ENCODE measurements at regions not wholly inside any gene's neighbourhood (a gene's known extent, or its start where the extent isn't known, plus 50 kb on each side); places are given as distances from the start of the nearest gene placed in this dataset.

- H3K9me3 ChIP-seq (ENCODE audit: insufficient read depth, low read length, severe bottlenecking): no peaks in the 10 kb centered on the region
- DNase-seq: no peak
Observed at GRCh38 chr2:4272261-4272858, 569.0 kb downstream of the DCDC2C start.

GRCh38 chr2:4278392-4278791 lies 575.0 kb downstream of the DCDC2C start:
- no peak for TF ChIP-seq EZH2 (IDR thresholded peaks at IDR 0.05; ENCODE audit: borderline replicate concordance, low read depth, low read length, severe bottlenecking)
- TF ChIP-seq CTCF (IDR thresholded peaks at IDR 0.05; ENCODE audit: borderline replicate concordance, extremely low read depth, low read length, poor library complexity, severe bottlenecking): no peak
- ATAC-seq (ENCODE audit: insufficient read depth, low read depth): no peak
- H3K4me3 ChIP-seq (ENCODE audit: low read depth in 1 of 2, low read length in 2 of 2): no peak overlapping the region

More at GRCh38 chr2:4272261-4272858, 569.0 kb downstream of the DCDC2C start:
- H3K4me3 ChIP-seq (ENCODE audit: low read depth in 1 of 2, low read length in 2 of 2): no peak overlapping the region
- H3K36me3 ChIP-seq (ENCODE audit: insufficient read depth, low read length): no peaks in the 10 kb centered on the region
- H3K4me1 ChIP-seq (ENCODE audit: insufficient read depth, low read length): no peaks in the 10 kb centered on the region
- H3K27ac ChIP-seq (ENCODE audit: low read length): no peak overlapping the region
- no peak for ATAC-seq (ENCODE audit: insufficient read depth, low read depth)
- H3K79me2 ChIP-seq (ENCODE audit: insufficient read depth, low read length): no peaks in the 10 kb centered on the region
- no peak for TF ChIP-seq CTCF (IDR thresholded peaks at IDR 0.05; ENCODE audit: borderline replicate concordance, extremely low read depth, low read length, poor library complexity, severe bottlenecking)
- no peak for TF ChIP-seq EZH2 (IDR thresholded peaks at IDR 0.05; ENCODE audit: borderline replicate concordance, low read depth, low read length, severe bottlenecking)
- H3K4me2 ChIP-seq (ENCODE audit: insufficient read depth, low read length): no peak overlapping the region
- no peaks in the 10 kb centered on the region for H4K20me1 ChIP-seq (ENCODE audit: insufficient read depth, low read length)
- no peak overlapping the region for H3K9ac ChIP-seq (ENCODE audit: low read depth, low read length)
- H3K27me3 ChIP-seq (ENCODE audit: insufficient read depth, low read length, poor library complexity): no peaks in the 10 kb centered on the region
- H2AFZ ChIP-seq (ENCODE audit: low read depth, low read length): no peak overlapping the region

GRCh38 chr2:4279431-4279830 lies 576.1 kb downstream of the DCDC2C start:
- no peak for TF ChIP-seq CTCF (IDR thresholded peaks at IDR 0.05; ENCODE audit: borderline replicate concordance, extremely low read depth, low read length, poor library complexity, severe bottlenecking)
- ATAC-seq (ENCODE audit: insufficient read depth, low read depth) (no peak), DNase-seq (no peak)
- no peaks in the 10 kb centered on the region for H3K4me1 ChIP-seq (ENCODE audit: insufficient read depth, low read length)
- no peak overlapping the region for H3K4me2 ChIP-seq (ENCODE audit: insufficient read depth, low read length)
- H3K9ac ChIP-seq (ENCODE audit: low read depth, low read length): no peak overlapping the region
- no peaks in the 10 kb centered on the region for H4K20me1 ChIP-seq (ENCODE audit: insufficient read depth, low read length)
- H3K27me3 ChIP-seq (ENCODE audit: insufficient read depth, low read length, poor library complexity): no peaks in the 10 kb centered on the region
- H3K27ac ChIP-seq (ENCODE audit: low read length): no peak overlapping the region
- no peak overlapping the region for H2AFZ ChIP-seq (ENCODE audit: low read depth, low read length)
- no peak overlapping the region for H3K4me3 ChIP-seq (ENCODE audit: low read depth in 1 of 2, low read length in 2 of 2)
- no peaks in the 10 kb centered on the region for H3K36me3 ChIP-seq (ENCODE audit: insufficient read depth, low read length)
- no peaks in the 10 kb centered on the region for H3K79me2 ChIP-seq (ENCODE audit: insufficient read depth, low read length)
- H3K9me3 ChIP-seq (ENCODE audit: insufficient read depth, low read length, severe bottlenecking): no peaks in the 10 kb centered on the region

More at GRCh38 chr2:4278392-4278791, 575.0 kb downstream of the DCDC2C start:
- H3K4me2 ChIP-seq (ENCODE audit: insufficient read depth, low read length): no peak overlapping the region
- no peaks in the 10 kb centered on the region for H3K4me1 ChIP-seq (ENCODE audit: insufficient read depth, low read length)
- H2AFZ ChIP-seq (ENCODE audit: low read depth, low read length): no peak overlapping the region
- H3K9me3 ChIP-seq (ENCODE audit: insufficient read depth, low read length, severe bottlenecking): no peaks in the 10 kb centered on the region
- no peaks in the 10 kb centered on the region for H3K36me3 ChIP-seq (ENCODE audit: insufficient read depth, low read length)
- no peaks in the 10 kb centered on the region for H3K79me2 ChIP-seq (ENCODE audit: insufficient read depth, low read length)
- DNase-seq: no peak
- no peaks in the 10 kb centered on the region for H3K27me3 ChIP-seq (ENCODE audit: insufficient read depth, low read length, poor library complexity)
- no peaks in the 10 kb centered on the region for H4K20me1 ChIP-seq (ENCODE audit: insufficient read depth, low read length)
- no peak overlapping the region for H3K27ac ChIP-seq (ENCODE audit: low read length)
- no peak overlapping the region for H3K9ac ChIP-seq (ENCODE audit: low read depth, low read length)

GRCh38 chr2:4291430-4291829 lies 588.1 kb downstream of the DCDC2C start:
- H3K9ac ChIP-seq (ENCODE audit: low read depth, low read length): no peak overlapping the region
- TF ChIP-seq CTCF (IDR thresholded peaks at IDR 0.05; ENCODE audit: borderline replicate concordance, extremely low read depth, low read length, poor library complexity, severe bottlenecking) (no peak), EZH2 (IDR thresholded peaks at IDR 0.05; ENCODE audit: borderline replicate concordance, low read depth, low read length, severe bottlenecking) (no peak)
- H3K4me3 ChIP-seq (ENCODE audit: low read depth in 1 of 2, low read length in 2 of 2): no peak overlapping the region
- no peak for DNase-seq
- no peaks in the 10 kb centered on the region for H4K20me1 ChIP-seq (ENCODE audit: insufficient read depth, low read length)
- no peaks in the 10 kb centered on the region for H3K4me1 ChIP-seq (ENCODE audit: insufficient read depth, low read length)
- H3K36me3 ChIP-seq (ENCODE audit: insufficient read depth, low read length): no peaks in the 10 kb centered on the region
- no peak overlapping the region for H2AFZ ChIP-seq (ENCODE audit: low read depth, low read length)
- H3K9me3 ChIP-seq (ENCODE audit: insufficient read depth, low read length, severe bottlenecking): no peaks in the 10 kb centered on the region
- no peak for ATAC-seq (ENCODE audit: insufficient read depth, low read depth)
- no peaks in the 10 kb centered on the region for H3K27me3 ChIP-seq (ENCODE audit: insufficient read depth, low read length, poor library complexity)
- H3K4me2 ChIP-seq (ENCODE audit: insufficient read depth, low read length): no peak overlapping the region
- no peak overlapping the region for H3K27ac ChIP-seq (ENCODE audit: low read length)
- H3K79me2 ChIP-seq (ENCODE audit: insufficient read depth, low read length): no peaks in the 10 kb centered on the region

All from DND-41 (cell line).